Epithelial cell of proximal tubule (primary cell): ENCODE measurements at regions not wholly inside any gene's neighbourhood (a gene's known extent, or its start where the extent isn't known, plus 50 kb on each side); places are given as distances from the start of the nearest gene placed in this dataset.

Experiments used
- DNase-seq: peaks from one replicate; pipeline ENCODE4 v3.0.0-alpha.2; 2011; ENCODE audit warnings: low read depth
- H3K4me3 ChIP-seq: 2 replicates; pipeline ENCODE4 v1.5.1; 2011; ENCODE audit warnings: low read depth, mild to moderate bottlenecking, low read length
- TF ChIP-seq, protein P1 (sequence below): conservative IDR thresholded peaks from 2 replicates; pipeline ENCODE4 v1.5.1; 2012; ENCODE audit warnings: low read depth, mild to moderate bottlenecking, low read length

DNA sequence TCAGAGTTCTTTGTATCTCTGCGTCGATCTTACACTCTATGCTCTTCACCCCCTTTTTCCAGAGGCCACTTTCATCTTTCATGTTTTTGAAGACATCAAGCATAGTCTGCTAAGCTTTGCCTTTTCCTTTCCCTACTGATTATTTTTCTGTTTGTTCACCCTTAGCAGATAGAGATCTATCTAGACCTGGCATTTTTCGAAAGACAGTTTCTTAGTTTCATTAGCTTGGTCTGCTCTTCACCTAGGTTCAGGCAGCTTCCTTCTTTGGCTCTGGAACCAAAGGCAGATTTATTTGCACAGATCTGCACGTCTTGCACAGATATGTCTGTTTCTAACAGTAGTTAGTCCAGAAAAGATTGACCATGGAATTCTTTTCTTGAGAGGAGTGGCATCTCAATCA is 122.7 kb upstream of the HS3ST5 start:
- DNase-seq: no peak

DNA sequence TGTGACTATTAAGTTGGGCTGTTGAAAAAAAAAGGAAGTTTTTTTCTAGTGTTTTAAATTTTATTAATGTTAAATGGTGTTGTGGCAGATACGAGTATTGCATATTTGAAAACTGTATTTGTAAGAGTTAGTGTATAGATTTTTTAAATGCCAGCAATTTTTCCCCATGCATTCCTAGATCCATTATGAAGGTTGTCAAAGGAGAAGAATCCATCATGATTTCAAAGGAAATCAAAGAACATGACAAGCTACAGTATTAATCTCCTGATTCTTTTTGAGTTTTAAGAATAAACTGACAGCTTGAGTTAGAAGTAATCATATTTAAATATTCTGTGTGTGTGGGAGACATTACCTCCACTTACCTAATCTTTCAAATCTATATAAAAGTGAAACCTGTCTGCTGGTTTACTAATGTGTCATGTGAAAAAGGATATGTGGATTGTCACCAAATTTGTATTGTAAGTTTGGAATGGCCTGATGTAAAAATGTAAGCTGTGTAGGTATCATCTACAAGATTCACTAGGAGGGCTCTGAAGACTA is 111.0 kb upstream of the HS3ST5 start:
- no peak overlapping the region for H3K4me3 ChIP-seq
- DNase-seq: no peak
- TF ChIP-seq, protein P1, sequence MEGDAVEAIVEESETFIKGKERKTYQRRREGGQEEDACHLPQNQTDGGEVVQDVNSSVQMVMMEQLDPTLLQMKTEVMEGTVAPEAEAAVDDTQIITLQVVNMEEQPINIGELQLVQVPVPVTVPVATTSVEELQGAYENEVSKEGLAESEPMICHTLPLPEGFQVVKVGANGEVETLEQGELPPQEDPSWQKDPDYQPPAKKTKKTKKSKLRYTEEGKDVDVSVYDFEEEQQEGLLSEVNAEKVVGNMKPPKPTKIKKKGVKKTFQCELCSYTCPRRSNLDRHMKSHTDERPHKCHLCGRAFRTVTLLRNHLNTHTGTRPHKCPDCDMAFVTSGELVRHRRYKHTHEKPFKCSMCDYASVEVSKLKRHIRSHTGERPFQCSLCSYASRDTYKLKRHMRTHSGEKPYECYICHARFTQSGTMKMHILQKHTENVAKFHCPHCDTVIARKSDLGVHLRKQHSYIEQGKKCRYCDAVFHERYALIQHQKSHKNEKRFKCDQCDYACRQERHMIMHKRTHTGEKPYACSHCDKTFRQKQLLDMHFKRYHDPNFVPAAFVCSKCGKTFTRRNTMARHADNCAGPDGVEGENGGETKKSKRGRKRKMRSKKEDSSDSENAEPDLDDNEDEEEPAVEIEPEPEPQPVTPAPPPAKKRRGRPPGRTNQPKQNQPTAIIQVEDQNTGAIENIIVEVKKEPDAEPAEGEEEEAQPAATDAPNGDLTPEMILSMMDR: no peak

More for the DNA sequence above, 122.7 kb upstream of the HS3ST5 start:
- TF ChIP-seq, protein P1: no peak
- no peak overlapping the region for H3K4me3 ChIP-seq

DNA sequence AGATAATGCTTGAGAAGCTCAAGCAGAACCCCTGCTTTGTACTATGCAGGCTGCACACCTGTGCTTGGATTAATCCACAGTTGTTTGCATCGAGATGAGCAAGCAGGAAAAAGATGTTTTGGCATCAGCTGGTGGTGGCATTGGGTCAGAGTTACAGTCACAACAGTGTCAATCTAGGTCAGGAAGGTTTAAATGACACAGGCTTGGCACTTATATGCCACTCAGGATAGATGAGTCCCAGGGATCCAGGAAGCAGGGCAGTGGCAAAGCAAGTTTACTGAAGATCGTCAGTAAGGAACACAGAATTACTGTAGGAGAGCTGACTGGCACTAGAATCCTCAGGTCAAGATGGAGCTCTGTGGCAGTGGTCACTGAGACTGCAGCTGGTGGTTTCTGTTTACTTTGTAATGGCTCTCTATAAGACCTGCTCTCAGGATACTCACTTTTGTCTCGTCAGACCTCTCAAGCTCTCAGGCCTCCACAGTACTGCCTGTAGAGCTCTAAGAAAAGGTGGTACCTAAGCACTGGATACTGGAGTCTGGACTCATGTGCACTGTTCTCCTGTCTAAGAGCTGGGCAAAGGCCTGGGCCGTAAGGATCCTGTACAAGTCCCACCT is 110.1 kb upstream of the HS3ST5 start:
- no peak for DNase-seq
- no peak overlapping the region for H3K4me3 ChIP-seq
- TF ChIP-seq, protein P1: no peak

DNA sequence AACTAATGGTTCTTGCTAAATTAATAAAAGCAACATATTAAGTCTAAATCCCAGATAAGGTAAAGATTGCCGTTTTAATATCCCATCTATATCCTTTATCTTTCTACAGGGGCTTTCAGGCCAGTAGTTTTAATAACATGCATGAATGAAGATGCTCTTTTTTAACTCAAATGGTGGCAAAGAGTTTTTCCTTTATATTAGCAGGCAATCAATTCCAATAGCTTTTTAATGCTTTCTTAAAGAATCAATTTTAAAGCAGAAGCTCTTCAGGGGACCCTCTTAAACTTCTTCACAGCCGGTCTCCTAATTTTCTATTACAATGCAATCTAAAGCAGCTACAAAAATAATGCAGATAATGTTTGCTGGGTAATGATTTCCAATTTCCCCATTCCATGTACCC is 107.8 kb upstream of the HS3ST5 start:
- TF ChIP-seq, protein P1: no peak
- DNase-seq: no peak
- H3K4me3 ChIP-seq: no peak overlapping the region

DNA sequence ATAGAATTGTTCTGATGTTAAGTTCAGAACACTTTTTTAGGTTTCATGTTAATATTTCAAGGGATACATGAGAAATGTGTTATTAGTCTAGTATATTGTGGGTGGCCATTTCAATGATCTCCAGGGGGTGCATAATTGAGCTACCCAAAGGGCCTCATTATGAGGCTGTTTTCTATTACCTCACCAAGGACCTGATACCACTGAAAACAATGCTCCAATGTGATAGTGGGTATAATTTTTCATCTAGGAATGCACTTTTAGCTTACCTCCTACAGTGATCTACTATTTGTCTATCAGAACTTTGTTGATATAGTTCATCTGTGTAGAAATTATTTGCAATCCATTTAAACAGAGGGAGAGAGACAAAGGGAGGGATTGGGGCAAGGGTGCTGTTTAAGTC is 106.8 kb upstream of the HS3ST5 start:
- TF ChIP-seq, protein P1: no peak
- no peak overlapping the region for H3K4me3 ChIP-seq
- no peak for DNase-seq

DNA sequence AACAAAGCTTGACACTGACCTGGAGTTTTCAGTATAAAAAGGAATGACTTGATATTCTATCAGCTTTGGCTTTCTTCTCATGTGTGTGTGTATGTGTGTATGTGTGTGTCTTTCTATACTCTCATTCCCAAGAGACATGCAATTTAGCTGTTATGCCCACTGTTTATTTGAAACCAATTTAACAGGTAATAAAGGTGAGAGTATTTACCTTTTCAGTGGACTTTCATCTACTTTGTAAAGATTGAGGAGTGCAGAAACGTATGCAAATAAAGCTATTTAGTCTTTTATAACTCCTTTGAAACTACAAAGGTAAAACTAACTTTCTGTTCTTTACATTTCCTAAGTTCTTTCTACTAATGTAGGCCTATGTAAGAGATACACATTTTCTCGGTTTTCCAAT is 103.5 kb upstream of the HS3ST5 start:
- no peak overlapping the region for H3K4me3 ChIP-seq
- no peak for DNase-seq
- TF ChIP-seq, protein P1: no peak

DNA sequence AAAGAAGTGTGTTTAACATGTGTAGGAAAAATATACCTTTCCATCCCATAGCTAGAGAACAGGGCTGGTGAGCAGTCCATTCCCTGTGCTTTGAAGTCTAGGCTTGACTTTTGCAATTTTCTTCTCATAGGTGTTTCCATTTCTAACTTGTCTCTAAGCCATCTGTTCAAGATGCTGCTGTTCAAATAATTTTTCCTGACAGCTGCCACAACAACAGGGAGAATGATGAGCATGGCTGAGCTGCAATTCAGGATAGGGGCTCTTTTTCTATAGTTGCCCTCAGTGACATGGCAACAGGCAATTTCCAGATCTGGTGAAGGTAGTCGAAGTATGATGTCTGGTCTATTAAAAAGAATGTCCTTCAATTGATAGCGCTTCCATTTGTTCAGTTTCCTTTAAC is 103.0 kb upstream of the HS3ST5 start:
- H3K4me3 ChIP-seq: no peak overlapping the region
- no peak for DNase-seq
- TF ChIP-seq, protein P1: no peak
